GM12874 (cell line): ENCODE measurements at regions not wholly inside any gene's neighbourhood (a gene's known extent, or its start where the extent isn't known, plus 50 kb on each side); places are given as distances from the start of the nearest gene placed in this dataset.

Source experiments
- TF ChIP-seq, protein P1 (sequence below): IDR thresholded peaks from 2 replicates; pipeline ENCODE4 v1.5.1; 2011; ENCODE audit warnings: low read depth, mild to moderate bottlenecking, control low read depth, low read length, moderate library complexity; ENCODE audit not compliant: insufficient read depth

GRCh38 chr4:126109836-126110235 lies 795.1 kb downstream of the FAT4 start:
- TF ChIP-seq, protein P1, sequence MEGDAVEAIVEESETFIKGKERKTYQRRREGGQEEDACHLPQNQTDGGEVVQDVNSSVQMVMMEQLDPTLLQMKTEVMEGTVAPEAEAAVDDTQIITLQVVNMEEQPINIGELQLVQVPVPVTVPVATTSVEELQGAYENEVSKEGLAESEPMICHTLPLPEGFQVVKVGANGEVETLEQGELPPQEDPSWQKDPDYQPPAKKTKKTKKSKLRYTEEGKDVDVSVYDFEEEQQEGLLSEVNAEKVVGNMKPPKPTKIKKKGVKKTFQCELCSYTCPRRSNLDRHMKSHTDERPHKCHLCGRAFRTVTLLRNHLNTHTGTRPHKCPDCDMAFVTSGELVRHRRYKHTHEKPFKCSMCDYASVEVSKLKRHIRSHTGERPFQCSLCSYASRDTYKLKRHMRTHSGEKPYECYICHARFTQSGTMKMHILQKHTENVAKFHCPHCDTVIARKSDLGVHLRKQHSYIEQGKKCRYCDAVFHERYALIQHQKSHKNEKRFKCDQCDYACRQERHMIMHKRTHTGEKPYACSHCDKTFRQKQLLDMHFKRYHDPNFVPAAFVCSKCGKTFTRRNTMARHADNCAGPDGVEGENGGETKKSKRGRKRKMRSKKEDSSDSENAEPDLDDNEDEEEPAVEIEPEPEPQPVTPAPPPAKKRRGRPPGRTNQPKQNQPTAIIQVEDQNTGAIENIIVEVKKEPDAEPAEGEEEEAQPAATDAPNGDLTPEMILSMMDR, result no peak

- TF ChIP-seq, protein P1, result no peak
Measured at GRCh38 chr4:126113058-126113457, 798.3 kb downstream of the FAT4 start.

- TF ChIP-seq, protein P1, result no peak
Measured at GRCh38 chr4:126123611-126124325, 809.0 kb downstream of the FAT4 start.

DNA sequence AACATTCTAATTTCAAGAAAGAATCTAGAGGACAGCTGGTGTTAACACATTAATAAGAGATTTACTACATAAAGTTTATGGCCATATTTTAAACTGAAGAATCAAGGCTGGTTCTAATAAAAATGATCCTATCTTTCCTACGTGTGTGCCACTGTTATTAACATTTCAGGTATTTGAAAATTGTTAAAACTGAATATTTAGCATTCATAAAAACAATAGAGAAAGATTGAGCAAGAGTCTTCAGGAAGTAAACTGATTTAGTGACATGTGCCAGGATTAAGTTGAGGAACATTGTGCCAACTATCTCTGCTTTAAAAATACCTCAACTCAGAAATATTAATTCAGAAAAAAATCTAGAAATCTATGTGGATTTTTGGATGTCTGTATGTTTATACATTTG lies 810.1 kb downstream of the FAT4 start:
- TF ChIP-seq, protein P1, result no peak

GRCh38 chr4:126130215-126130614 lies 815.5 kb downstream of the FAT4 start:
- TF ChIP-seq, protein P1, result no peak

GRCh38 chr4:126136922-126137781 lies 822.4 kb downstream of the FAT4 start:
- TF ChIP-seq, protein P1, result no peak

DNA sequence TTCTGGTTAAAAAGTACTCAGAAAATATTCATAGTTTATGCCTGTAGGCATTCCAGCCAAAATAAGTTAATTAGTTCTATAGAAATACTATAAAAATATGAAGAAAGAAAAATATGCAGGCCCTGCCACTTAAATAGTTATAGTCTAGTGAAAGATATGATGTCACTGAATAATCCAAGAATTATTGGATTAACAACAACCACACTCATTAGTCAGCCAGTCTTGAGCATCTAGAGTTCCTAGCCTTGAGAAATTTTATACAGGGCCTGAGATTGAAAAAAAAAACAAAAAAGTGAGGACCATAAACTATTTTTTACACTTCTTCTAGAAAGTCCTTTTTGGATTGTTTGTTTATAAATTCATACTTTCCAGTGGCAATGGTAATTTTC lies 823.0 kb downstream of the FAT4 start:
- TF ChIP-seq, protein P1, result no peak
